Spleen (tissue), 11 donors: ENCODE measurements at regions not wholly inside any gene's neighbourhood (a gene's known extent, or its start where the extent isn't known, plus 50 kb on each side); places are given as distances from the start of the nearest gene placed in this dataset.

ENCODE experiments used
- DNase-seq: peaks from one replicate; pipeline ENCODE4 v3.0.0-alpha.2; 2020
- H3K27ac ChIP-seq, 8 donors: fragments of 200-600 bp; sonication (generic) in 7 of 8; 1 replicate in 4 of 8; 2 replicates in 4 of 8; pipeline versions ENCODE4 v1.5.0 to v1.8.0; 2016 to 2021; ENCODE audit warnings: inconsistent platforms in 4 of 8, mild to moderate bottlenecking in 4 of 8, moderate library complexity in 1 of 8
- H3K27me3 ChIP-seq, 7 donors: fragments of 200-600 bp; sonication (generic) in 6 of 7; replicated peaks in 1 of 7; 1 replicate in 4 of 7; 2 replicates in 3 of 7; pipeline versions ENCODE4 v1.5.0 to v1.8.0; 2016 to 2021; ENCODE audit warnings: inconsistent platforms in 3 of 7, mild to moderate bottlenecking in 1 of 7
- H3K36me3 ChIP-seq, 6 donors: fragments of 200-600 bp; sonication (generic) in 5 of 6; 1 replicate in 4 of 6; 2 replicates in 2 of 6; pipeline versions ENCODE4 v1.5.0 to v1.8.0; 2016 to 2021; ENCODE audit warnings: inconsistent platforms in 2 of 6
- H3K4me1 ChIP-seq, 6 donors: fragments of 200-600 bp; sonication (generic) in 5 of 6; 1 replicate in 3 of 6; 2 replicates in 3 of 6; pipeline versions ENCODE4 v1.5.0 to v1.8.0; 2016 to 2021; ENCODE audit warnings: inconsistent platforms in 3 of 6
- H3K4me3 ChIP-seq, 8 donors: fragments of 200-600 bp; sonication (generic) in 7 of 8; 1 replicate in 4 of 8; 2 replicates in 4 of 8; pipeline versions ENCODE4 v1.5.0 to v1.8.0; 2016 to 2021; ENCODE audit warnings: inconsistent platforms in 4 of 8, mild to moderate bottlenecking in 4 of 8, moderate library complexity in 2 of 8
- H3K9me3 ChIP-seq, 8 donors: fragments of 200-600 bp; sonication (generic) in 7 of 8; 1 replicate in 4 of 8; 2 replicates in 4 of 8; pipeline versions ENCODE4 v1.5.0 to v1.8.0; 2016 to 2021; ENCODE audit warnings: inconsistent platforms in 4 of 8
- CTCF ChIP-seq, 11 experiments: fragments of 200-600 bp in 7 of 11; fragments of 450-650 bp in 4 of 11; sonication (generic) in 4 of 11; IDR thresholded peaks in 8 of 11; conservative IDR thresholded peaks in 3 of 11; 1 replicate in 7 of 11; 2 replicates in 4 of 11; pipeline versions ENCODE4 v1.4.0 to v1.8.0; 2016 to 2021; ENCODE audit warnings: antibody characterized with exemption in 11 of 11, inconsistent platforms in 4 of 11, mild to moderate bottlenecking in 1 of 11
- POLR2A ChIP-seq, 3 donors: fragments of 450-650 bp; IDR thresholded peaks; one replicate each; pipeline ENCODE4 v1.5.1; 2017; ENCODE audit warnings: antibody characterized with exemption in 3 of 3, mild to moderate bottlenecking in 1 of 3
- POLR2AphosphoS5 ChIP-seq, 3 donors: sonication (generic); formaldehyde crosslinking; IDR thresholded peaks; one replicate each; pipeline ENCODE4 v1.5.1; 2017; ENCODE audit warnings: antibody characterized with exemption in 3 of 3
- WGBS, 5 donors: extraction: QIAGEN DNeasy Blood & Tissue Kit in 3 of 5; methylation state at CpG; one replicate each; pipeline versions ENCODE4 v1.1.5 to v1.1.7; 2013 to 2018; 5-methylcytosine and 5-hydroxymethylcytosine counted together
- intact Hi-C: fragments of 100-400 bp; cut with DNase I; formaldehyde crosslinking; loops from one replicate; pipeline ENCODE4 v1.15.0; 2023; ENCODE audit warnings: low total_unique reads
- donor health status: healthy with polysubstance abuse.
- donor health status: DM: no; HTN: no; CAD: no; lungs with moderate emphysema.
- donor health status: DM: no; HTN: no; CAD: no.
- donor health status: Bipolar disorder and iron deficiency.
- donor health status: healthy.
- donor health status: DM: no; HTN: no; CAD: no.
- donor health status: DM: yes; HTN: yes; CAD: no.

- no peaks in the 10 kb centered on the region for H3K4me1 ChIP-seq
- H3K36me3 ChIP-seq: no peaks in the 10 kb centered on the region
- TF ChIP-seq POLR2AphosphoS5 (IDR thresholded peaks at IDR 0.05) (no peak), POLR2A (IDR thresholded peaks at IDR 0.05) (no peak), CTCF (IDR thresholded peaks at IDR 0.05 in 8 of 11, conservative IDR thresholded peaks at IDR 0.05 in 3 of 11) (no peak)
- no peaks in the 10 kb centered on the region for H3K9me3 ChIP-seq
- 93 to 97% (median 96%) methylated on average over 3 of the region's 3 CpGs for WGBS, 5 donors
- intact Hi-C loops: no loop called here
- H3K4me3 ChIP-seq: no peak overlapping the region
- no peak overlapping the region for H3K27ac ChIP-seq
- no peaks in the 10 kb centered on the region for H3K27me3 ChIP-seq
- DNase-seq: no peak
Observed at GRCh38 chr12:20175704-20176388, 192.5 kb upstream of the PDE3A start.

- Histone ChIP-seq H3K27me3 (no peaks in the 10 kb centered on the region), H3K36me3 (no peaks in the 10 kb centered on the region), H3K27ac (no peak overlapping the region), H3K4me1 (no peaks in the 10 kb centered on the region), H3K4me3 (no peak overlapping the region), H3K9me3 (no peaks in the 10 kb centered on the region)
- intact Hi-C loops: no loop called here
- WGBS, 5 donors: 59 to 75% (median 61%) methylated on average over 2 of the region's 2 CpGs
- DNase-seq: no peak
- TF ChIP-seq CTCF (IDR thresholded peaks at IDR 0.05 in 8 of 11, conservative IDR thresholded peaks at IDR 0.05 in 3 of 11) (no peak), POLR2AphosphoS5 (IDR thresholded peaks at IDR 0.05) (no peak)
Observed at GRCh38 chr12:20181416-20182180, 186.7 kb upstream of the PDE3A start.

- WGBS, 5 donors: 64 to 80% (median 74%) methylated on average over 1 of the region's 1 CpG
- H3K4me3 ChIP-seq: no peak overlapping the region
- H3K36me3 ChIP-seq: no peaks in the 10 kb centered on the region
- no peak for DNase-seq
- H3K9me3 ChIP-seq: no peaks in the 10 kb centered on the region
- intact Hi-C loops: no loop called here
- no peak overlapping the region for H3K27ac ChIP-seq
- TF ChIP-seq POLR2A (IDR thresholded peaks at IDR 0.05) (no peak), CTCF (IDR thresholded peaks at IDR 0.05 in 8 of 11, conservative IDR thresholded peaks at IDR 0.05 in 3 of 11) (no peak), POLR2AphosphoS5 (IDR thresholded peaks at IDR 0.05) (no peak)
- no peaks in the 10 kb centered on the region for H3K4me1 ChIP-seq
- H3K27me3 ChIP-seq: no peaks in the 10 kb centered on the region
Observed at GRCh38 chr12:20183563-20183962, 184.8 kb upstream of the PDE3A start.

GRCh38 chr12:20184514-20184913 is 183.8 kb upstream of the PDE3A start:
- DNase-seq: no peak
- Histone ChIP-seq H3K27me3 (no peaks in the 10 kb centered on the region), H3K4me1 (no peaks in the 10 kb centered on the region), H3K36me3 (no peaks in the 10 kb centered on the region), H3K4me3 (no peak overlapping the region), H3K9me3 (no peaks in the 10 kb centered on the region), H3K27ac (no peak overlapping the region)
- intact Hi-C loops: no loop called here
- 57 to 79% (median 64%) methylated on average over 4 of the region's 4 CpGs for WGBS, 5 donors
- TF ChIP-seq CTCF (IDR thresholded peaks at IDR 0.05 in 8 of 11, conservative IDR thresholded peaks at IDR 0.05 in 3 of 11) (no peak), POLR2AphosphoS5 (IDR thresholded peaks at IDR 0.05) (no peak), POLR2A (IDR thresholded peaks at IDR 0.05) (no peak)
